ENCODE measurements at regions not wholly inside any gene's neighbourhood (a gene's known extent, or its start where the extent isn't known, plus 50 kb on each side); places are given as distances from the start of the nearest gene placed in this dataset.
"Not testable (repeated sequence)": the region's sequence is repeated elsewhere in the genome, so short reads cannot be mapped to it uniquely, and the experiment has no call there.

GRCh38 chr1:199472018-199472417, 555.5 kb upstream of the NR5A2 start:
- no peak for DNase-seq

- DNase-seq = no peak
These were observed 554.5 kb upstream of the NR5A2 start for GRCh38 chr1:199472978-199473377.

GRCh38 chr1:199474738-199475137, 552.8 kb upstream of the NR5A2 start:
- no peak for DNase-seq

- no peak for DNase-seq
These were observed 545.1 kb upstream of the NR5A2 start for GRCh38 chr1:199482426-199482825.

GRCh38 chr1:199489594-199489993, 537.9 kb upstream of the NR5A2 start:
- DNase-seq = no peak

GRCh38 chr1:199490769-199491527, 536.6 kb upstream of the NR5A2 start:
- no peak for DNase-seq

GRCh38 chr1:199495432-199495831, 532.1 kb upstream of the NR5A2 start:
- no peak for DNase-seq

GRCh38 chr1:199498802-199499201, 528.7 kb upstream of the NR5A2 start:
- not testable (repeated sequence) for DNase-seq

- no peak for DNase-seq
These were observed 519.4 kb upstream of the NR5A2 start for GRCh38 chr1:199508072-199508471.

GRCh38 chr1:199508653-199509052, 518.9 kb upstream of the NR5A2 start:
- no peak for DNase-seq

- DNase-seq = no peak
These were observed 518.1 kb upstream of the NR5A2 start for GRCh38 chr1:199509456-199509855.

GRCh38 chr1:199510314-199510713, 517.2 kb upstream of the NR5A2 start:
- no peak for DNase-seq

GRCh38 chr1:199512037-199512710, 515.3 kb upstream of the NR5A2 start:
- no peak for DNase-seq

- no peak for DNase-seq
These were observed 512.2 kb upstream of the NR5A2 start for GRCh38 chr1:199515261-199515660.

GRCh38 chr1:199522338-199522737, 505.2 kb upstream of the NR5A2 start:
- DNase-seq = no peak

GRCh38 chr1:199522936-199523335, 504.6 kb upstream of the NR5A2 start:
- DNase-seq = no peak

GRCh38 chr1:199529324-199529723, 498.2 kb upstream of the NR5A2 start:
- DNase-seq = no peak

GRCh38 chr1:199533361-199533760, 494.1 kb upstream of the NR5A2 start:
- DNase-seq = not testable (repeated sequence)

- no peak for DNase-seq
These were observed 481.7 kb upstream of the NR5A2 start for GRCh38 chr1:199545780-199546179.

- DNase-seq = no peak
These were observed 481.2 kb upstream of the NR5A2 start for GRCh38 chr1:199546323-199546722.

- no peak for DNase-seq
These were observed 478.1 kb upstream of the NR5A2 start for GRCh38 chr1:199549421-199549820.

- peak; percentile 3 for DNase-seq
These were observed 477.1 kb upstream of the NR5A2 start for GRCh38 chr1:199550199-199551065.

GRCh38 chr1:199551967-199552565, 475.4 kb upstream of the NR5A2 start:
- DNase-seq = peak; percentile 81
